KMS-11 (cell line): ENCODE measurements at regions not wholly inside any gene's neighbourhood (a gene's known extent, or its start where the extent isn't known, plus 50 kb on each side); places are given as distances from the start of the nearest gene placed in this dataset.
A peak's percentile ranks its signal among the peaks of the same experiment; 100 is the strongest.

ENCODE experiments used
- H2AFZ ChIP-seq: fragments of 200-600 bp; sonication (generic); 2 replicates; pipeline ENCODE4 v1.6.1; 2016; ENCODE audit warnings: antibody characterized with exemption, mixed run types, low read depth
- H3K27ac ChIP-seq: fragments of 200-600 bp; sonication (generic); 2 replicates; pipeline ENCODE4 v1.6.1; 2016; ENCODE audit warnings: mild to moderate bottlenecking, mixed run types
- H3K27me3 ChIP-seq: fragments of 200-600 bp; sonication (generic); 2 replicates; pipeline ENCODE4 v1.6.1; 2017; ENCODE audit warnings: mild to moderate bottlenecking, low read depth, mixed run types, moderate library complexity; ENCODE audit not compliant: insufficient read depth
- H3K36me3 ChIP-seq: fragments of 200-600 bp; sonication (generic); 2 replicates; pipeline ENCODE4 v1.6.1; 2017; ENCODE audit warnings: mild to moderate bottlenecking, mixed run types; ENCODE audit not compliant: insufficient read depth
- H3K4me1 ChIP-seq: fragments of 200-600 bp; sonication (generic); 2 replicates; pipeline ENCODE4 v1.6.1; 2016; ENCODE audit warnings: mild to moderate bottlenecking, low read depth, mixed run types; ENCODE audit not compliant: poor library complexity, severe bottlenecking
- H3K4me2 ChIP-seq: fragments of 200-600 bp; sonication (generic); 2 replicates; pipeline ENCODE4 v1.7.0; 2016; ENCODE audit warnings: mild to moderate bottlenecking, mixed run types
- H3K4me3 ChIP-seq: fragments of 200-600 bp; sonication (generic); IDR thresholded peaks from 2 replicates; pipeline ENCODE4 v1.6.1; 2017; ENCODE audit warnings: low read depth, low read length, mixed read lengths; ENCODE audit not compliant: insufficient read depth
- H3K79me2 ChIP-seq: fragments of 200-600 bp; sonication (generic); 2 replicates; pipeline ENCODE4 v1.6.1; 2016; ENCODE audit warnings: low read depth, mixed run types; ENCODE audit not compliant: insufficient read depth
- H3K9ac ChIP-seq: fragments of 200-600 bp; sonication (generic); 2 replicates; pipeline ENCODE4 v1.6.1; 2016; ENCODE audit warnings: mild to moderate bottlenecking, mixed run types
- H4K20me1 ChIP-seq: fragments of 200-600 bp; sonication (generic); 2 replicates; pipeline ENCODE4 v1.6.1; 2016; ENCODE audit warnings: mild to moderate bottlenecking, mixed run types; ENCODE audit not compliant: insufficient read depth
- TF ChIP-seq, protein P1 (sequence below): fragments of 200-600 bp; sonication (generic); conservative IDR thresholded peaks from 2 replicates; pipeline ENCODE4 v1.6.1; 2017; ENCODE audit warnings: low read depth, mild to moderate bottlenecking, antibody characterized with exemption, low read length, moderate library complexity, mixed read lengths

DNA sequence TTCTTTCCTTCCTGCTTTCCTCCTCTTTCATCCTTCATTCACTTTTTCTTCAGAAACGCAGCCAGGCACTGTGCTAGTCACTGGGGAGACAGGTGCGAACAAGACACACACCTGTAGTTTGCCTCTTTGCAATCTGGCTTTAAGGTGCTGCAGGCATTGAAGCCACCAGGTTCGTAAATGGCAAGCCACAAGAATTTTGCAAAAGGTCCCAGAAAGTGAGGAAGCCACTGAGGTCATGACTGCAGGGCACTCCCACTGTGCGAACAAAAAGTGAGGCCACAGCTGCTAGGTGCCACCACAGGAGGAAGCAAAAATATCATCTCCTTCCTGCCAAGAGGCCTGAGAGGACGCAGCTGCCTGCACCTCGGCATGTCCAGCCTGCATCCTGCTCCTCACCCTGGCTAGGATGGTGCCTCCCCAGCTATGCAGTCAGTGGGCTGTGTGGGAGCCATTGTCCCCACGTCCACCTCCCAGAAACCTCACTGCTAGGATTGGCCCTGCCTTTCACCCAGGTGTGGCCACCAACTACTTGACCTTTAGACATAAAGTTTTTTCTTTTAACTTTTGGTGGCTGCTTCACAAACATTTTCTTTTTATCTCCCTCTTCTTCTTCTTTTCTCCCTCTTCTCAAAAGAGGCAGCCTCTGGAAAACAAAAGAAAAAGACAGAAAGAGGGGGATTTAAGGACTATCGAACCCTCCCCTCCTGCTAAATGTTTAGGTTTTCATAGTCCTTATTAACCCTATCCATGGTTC lies 230.8 kb downstream of the BCAS1 start:
- Histone ChIP-seq H2AFZ (no peak overlapping the region), H3K4me3 (no peak overlapping the region), H3K27me3 (peaks cover 5% of the 10 kb centered on the region; the same call in 1 of the 2 replicates), H3K9ac (no peak overlapping the region), H4K20me1 (no peaks in the 10 kb centered on the region), H3K4me2 (peak overlapping the region; percentile 39), H3K79me2 (no peaks in the 10 kb centered on the region), H3K4me1 (peaks cover 55% of the 10 kb centered on the region), H3K36me3 (no peaks in the 10 kb centered on the region), H3K27ac (no peak overlapping the region)
- TF ChIP-seq, protein P1, sequence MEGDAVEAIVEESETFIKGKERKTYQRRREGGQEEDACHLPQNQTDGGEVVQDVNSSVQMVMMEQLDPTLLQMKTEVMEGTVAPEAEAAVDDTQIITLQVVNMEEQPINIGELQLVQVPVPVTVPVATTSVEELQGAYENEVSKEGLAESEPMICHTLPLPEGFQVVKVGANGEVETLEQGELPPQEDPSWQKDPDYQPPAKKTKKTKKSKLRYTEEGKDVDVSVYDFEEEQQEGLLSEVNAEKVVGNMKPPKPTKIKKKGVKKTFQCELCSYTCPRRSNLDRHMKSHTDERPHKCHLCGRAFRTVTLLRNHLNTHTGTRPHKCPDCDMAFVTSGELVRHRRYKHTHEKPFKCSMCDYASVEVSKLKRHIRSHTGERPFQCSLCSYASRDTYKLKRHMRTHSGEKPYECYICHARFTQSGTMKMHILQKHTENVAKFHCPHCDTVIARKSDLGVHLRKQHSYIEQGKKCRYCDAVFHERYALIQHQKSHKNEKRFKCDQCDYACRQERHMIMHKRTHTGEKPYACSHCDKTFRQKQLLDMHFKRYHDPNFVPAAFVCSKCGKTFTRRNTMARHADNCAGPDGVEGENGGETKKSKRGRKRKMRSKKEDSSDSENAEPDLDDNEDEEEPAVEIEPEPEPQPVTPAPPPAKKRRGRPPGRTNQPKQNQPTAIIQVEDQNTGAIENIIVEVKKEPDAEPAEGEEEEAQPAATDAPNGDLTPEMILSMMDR, result no peak

DNA sequence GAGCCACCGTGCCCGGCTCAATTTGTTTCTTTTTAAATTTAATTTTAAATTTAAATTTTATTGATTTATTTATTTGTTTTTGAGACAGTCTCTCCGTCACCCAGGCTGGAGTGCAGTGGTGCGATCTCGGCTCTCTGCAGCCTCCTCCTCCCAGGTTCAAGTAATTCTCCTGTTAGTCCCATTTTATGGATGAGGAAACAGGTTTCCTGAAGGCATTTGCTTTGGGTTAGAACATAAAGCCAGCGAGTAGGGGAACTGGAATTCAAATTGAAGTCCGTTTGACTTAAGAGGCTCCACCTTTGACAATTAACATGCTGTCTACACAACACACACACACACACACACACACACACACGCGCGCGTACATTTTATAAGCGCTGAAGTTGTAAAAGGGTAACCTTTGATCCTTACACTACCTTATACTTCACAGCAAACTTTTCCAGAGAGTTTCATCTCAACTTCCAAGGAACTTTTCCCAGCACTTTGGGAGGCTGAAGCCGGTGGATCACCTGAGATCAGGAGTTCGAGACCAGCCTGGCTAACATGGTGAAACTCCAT lies 232.0 kb downstream of the BCAS1 start:
- Histone ChIP-seq H2AFZ (no peak overlapping the region), H3K79me2 (no peaks in the 10 kb centered on the region), H3K27me3 (peaks cover 5% of the 10 kb centered on the region; the same call in 1 of the 2 replicates), H3K9ac (no peak overlapping the region), H3K4me2 (peak overlapping the region; percentile 39; the same call in 1 of the 2 replicates), H3K36me3 (no peaks in the 10 kb centered on the region), H3K27ac (no peak overlapping the region), H3K4me1 (peaks cover 54% of the 10 kb centered on the region), H3K4me3 (no peak overlapping the region), H4K20me1 (no peaks in the 10 kb centered on the region)
- TF ChIP-seq, protein P1, result no peak

DNA sequence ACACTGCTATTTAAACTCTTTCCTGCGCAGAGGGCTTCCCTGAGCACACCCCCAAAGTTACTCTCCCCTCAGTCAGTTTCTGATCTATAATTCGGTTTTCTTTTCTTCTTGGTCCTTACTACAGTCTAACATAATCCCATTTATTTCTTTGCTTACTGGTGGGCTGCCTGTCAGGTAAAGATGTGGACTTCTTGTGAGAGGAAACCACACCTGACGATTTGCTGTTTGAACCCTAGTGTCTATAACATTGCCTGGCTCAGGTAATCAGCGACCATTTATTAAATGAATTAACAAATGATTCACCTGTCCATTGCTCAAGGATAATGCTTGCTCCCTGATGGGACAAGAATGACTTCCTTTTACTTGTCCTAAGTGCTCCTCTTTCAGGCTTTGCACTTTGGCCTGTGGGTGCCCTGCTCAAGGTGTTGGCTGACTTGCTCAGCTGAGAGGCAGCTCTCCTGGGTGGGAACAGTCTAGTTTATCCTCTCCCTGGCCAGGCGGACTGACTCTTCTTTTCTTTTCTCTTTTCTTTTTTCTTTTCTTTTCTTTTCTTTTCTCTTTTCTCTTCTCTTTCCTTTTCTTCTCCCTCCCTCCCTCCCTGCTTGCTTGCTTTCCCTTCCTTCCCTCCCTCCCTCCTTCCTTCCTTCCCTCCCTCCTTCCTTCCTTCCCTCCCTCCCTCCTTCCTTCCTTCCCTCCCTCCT lies 233.1 kb downstream of the BCAS1 start:
- TF ChIP-seq, protein P1, result no peak
- H3K27ac ChIP-seq, result no peak overlapping the region
- peaks cover 42% of the 10 kb centered on the region for H3K4me1 ChIP-seq

DNA sequence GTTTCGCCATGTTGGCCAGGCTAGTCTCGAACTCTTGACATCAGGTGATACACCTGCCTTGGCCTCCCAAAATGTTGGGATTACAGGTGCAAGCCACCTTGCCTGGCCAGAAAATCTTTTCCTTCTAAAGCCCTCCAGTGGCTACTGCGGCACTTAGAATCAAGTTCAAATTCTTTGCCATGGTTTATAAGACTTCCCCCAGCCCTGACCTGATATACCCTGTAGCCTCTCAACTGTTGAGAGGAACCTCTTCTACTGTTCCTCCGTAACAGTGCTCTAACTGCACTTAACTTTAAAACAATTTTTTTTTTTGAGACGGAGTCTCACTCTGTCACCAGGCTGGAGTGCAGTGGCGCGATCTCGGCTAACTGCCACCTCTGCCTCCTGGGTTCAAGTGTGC lies 235.6 kb downstream of the BCAS1 start:
- Histone ChIP-seq H3K27ac (no peak overlapping the region), H4K20me1 (no peaks in the 10 kb centered on the region), H3K27me3 (0 out of 2 replicates have a peak, but pooled peaks cover 5% of the 10 kb centered on the region), H3K9ac (no peak overlapping the region), H3K4me1 (peaks cover 25% of the 10 kb centered on the region), H3K4me3 (no peak overlapping the region), H3K79me2 (no peaks in the 10 kb centered on the region), H3K4me2 (no peak overlapping the region), H2AFZ (no peak overlapping the region), H3K36me3 (no peaks in the 10 kb centered on the region)
- TF ChIP-seq, protein P1, result no peak

More for the DNA sequence above, 233.1 kb downstream of the BCAS1 start:
- Histone ChIP-seq H4K20me1 (no peaks in the 10 kb centered on the region), H3K4me3 (no peak overlapping the region), H2AFZ (no peak overlapping the region), H3K36me3 (no peaks in the 10 kb centered on the region), H3K79me2 (no peaks in the 10 kb centered on the region), H3K4me2 (no peak overlapping the region), H3K27me3 (peaks cover 5% of the 10 kb centered on the region; the same call in 1 of the 2 replicates), H3K9ac (no peak overlapping the region)
